ENCODE measurements at regions not wholly inside any gene's neighbourhood (a gene's known extent, or its start where the extent isn't known, plus 50 kb on each side); places are given as distances from the start of the nearest gene placed in this dataset.
"Not testable (repeated sequence)": the region's sequence is repeated elsewhere in the genome, so short reads cannot be mapped to it uniquely, and the experiment has no call there.

DNA sequence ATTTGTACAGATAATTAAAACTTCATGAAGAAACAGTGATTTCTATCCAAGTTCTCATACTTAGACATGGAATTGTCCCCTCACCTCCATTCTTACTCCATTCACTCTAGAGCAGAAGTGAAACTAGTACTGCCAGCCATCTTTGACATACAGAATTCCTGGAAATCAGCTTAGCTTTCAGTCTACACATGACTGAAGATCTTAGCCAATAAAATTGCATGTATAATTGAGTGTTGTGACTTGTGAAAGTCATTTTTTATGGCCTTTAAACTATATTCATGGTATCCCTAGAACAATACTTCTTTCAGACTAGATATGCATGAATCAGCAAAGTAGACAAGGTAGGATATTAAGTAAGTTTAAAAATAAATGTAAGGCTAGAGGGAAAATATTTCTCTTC is 705.2 kb upstream of the ZNF608 start:
- no peak for DNase-seq

GRCh38 chr5:125452991-125453390 is 706.6 kb upstream of the ZNF608 start:
- DNase-seq = no peak

GRCh38 chr5:125455041-125455440 is 708.6 kb upstream of the ZNF608 start:
- DNase-seq = no peak

DNA sequence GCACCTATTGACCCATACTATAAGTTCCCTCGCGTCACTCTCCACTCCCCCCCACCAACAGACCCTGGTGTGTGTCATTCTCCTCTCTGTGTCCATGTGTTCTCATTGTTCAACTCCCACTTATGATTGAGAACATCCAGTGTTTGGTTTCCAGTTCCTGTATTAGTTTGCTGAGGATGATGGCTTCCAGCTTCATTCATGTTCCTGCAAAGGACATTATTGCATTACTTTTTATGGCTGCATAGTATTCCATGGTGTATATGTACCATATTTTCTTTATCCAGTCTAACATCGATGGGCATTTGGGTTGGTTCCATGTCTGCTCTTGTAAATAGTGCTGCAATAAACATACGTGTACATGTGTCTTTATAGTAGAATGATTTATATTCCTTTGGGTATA is 709.6 kb upstream of the ZNF608 start:
- not testable (repeated sequence) for DNase-seq

- no peak for DNase-seq
Measured at GRCh38 chr5:125457617-125458016, 711.2 kb upstream of the ZNF608 start.

DNA sequence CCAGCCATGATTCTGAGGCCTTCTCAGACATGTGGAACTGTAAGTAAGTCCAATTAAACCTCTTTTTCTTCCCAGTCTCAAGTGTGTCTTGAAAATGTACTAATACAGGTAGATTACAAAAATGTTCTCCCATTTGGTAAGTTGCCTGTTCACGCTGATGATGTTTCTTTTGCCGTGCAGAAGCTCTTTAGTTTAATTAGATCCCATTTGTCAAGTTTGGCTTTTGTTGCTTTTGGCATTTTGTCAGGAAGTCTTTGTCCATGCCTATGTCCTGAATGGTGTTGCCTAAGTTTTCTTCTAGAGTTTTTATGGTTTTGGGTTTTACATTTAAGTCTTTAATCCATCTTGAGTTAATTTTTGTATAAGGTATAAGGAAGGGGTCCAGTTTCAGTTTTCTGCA is 712.5 kb upstream of the ZNF608 start:
- DNase-seq = not testable (repeated sequence)

GRCh38 chr5:125461641-125462072 is 715.2 kb upstream of the ZNF608 start:
- no peak for DNase-seq

- DNase-seq = no peak
Measured at GRCh38 chr5:125463466-125464092, 717.1 kb upstream of the ZNF608 start.

DNA sequence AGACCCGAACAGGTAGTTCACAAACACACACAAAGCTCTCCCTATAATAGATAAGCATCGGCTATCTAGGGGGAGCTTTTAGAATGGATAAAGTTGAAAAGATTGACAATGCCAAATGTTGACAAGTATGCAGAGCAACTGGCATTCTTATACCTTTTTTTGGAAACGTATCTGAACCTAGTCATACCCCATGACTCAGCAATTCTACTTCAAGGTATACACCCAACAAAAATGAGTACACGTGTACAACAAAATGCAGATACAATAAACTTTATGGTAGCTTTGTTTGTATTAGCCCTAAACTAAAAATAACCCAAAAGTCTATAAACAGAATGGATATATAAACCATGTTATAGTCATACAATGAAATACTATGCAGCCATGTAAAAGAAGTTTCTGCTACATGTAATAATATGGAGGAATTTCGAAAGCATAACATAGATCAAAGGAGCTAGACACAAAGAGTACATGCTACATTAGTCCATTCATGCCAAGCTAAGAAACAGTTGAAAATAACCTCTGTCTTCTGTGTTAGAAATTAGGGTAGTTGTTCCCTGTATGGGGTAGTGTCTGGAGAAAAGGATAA is 718.5 kb upstream of the ZNF608 start:
- no peak for DNase-seq

DNA sequence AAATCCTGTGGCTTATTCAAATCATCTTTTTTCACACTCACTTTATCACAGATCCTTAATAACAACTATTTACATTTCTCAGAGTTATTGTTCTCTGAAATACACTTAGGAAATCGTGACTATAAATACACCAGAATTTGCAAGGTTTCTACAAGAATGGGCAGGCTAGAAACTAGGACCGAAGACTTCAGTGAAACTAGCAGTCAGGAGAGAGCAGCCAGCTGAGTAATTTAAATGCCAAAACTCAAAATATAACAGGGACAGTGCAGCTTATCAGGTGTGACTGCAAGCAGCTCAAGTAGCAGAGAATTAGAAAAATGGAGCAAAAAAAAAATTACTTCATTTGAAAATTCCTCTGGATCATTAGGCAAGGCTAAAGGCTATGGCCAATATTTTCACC is 719.3 kb upstream of the ZNF608 start:
- DNase-seq = no peak

- DNase-seq = no peak
Measured at GRCh38 chr5:125467222-125467621, 720.8 kb upstream of the ZNF608 start.

DNA sequence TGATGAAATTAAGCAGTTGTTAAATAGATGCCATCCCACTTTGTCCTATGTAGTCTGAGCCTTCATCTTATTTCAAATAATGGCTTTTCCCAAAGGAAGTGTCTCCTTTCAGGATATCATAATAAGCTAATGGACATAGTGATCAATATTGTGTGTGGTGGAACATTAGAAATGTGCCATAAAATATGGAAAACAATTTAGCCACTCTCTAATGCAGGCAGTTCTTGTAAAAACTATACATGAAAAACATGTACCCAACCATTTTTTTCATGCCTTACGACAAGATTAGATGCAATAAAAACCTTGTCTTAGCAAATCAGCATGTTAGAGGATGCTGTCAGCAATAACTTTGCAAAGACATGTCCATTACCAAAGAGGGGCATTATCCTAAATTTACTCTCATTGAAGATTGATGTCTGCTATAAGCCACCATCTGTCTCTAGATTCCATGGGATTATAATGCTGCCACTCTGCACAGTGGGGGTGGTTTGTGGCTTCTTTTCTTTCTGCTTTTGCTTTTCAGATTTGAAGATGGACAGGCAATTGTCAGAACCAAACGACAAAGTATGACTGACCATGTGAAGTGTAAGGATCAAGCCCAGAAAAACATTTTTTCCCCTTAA is 724.0 kb upstream of the ZNF608 start:
- DNase-seq = no peak

DNA sequence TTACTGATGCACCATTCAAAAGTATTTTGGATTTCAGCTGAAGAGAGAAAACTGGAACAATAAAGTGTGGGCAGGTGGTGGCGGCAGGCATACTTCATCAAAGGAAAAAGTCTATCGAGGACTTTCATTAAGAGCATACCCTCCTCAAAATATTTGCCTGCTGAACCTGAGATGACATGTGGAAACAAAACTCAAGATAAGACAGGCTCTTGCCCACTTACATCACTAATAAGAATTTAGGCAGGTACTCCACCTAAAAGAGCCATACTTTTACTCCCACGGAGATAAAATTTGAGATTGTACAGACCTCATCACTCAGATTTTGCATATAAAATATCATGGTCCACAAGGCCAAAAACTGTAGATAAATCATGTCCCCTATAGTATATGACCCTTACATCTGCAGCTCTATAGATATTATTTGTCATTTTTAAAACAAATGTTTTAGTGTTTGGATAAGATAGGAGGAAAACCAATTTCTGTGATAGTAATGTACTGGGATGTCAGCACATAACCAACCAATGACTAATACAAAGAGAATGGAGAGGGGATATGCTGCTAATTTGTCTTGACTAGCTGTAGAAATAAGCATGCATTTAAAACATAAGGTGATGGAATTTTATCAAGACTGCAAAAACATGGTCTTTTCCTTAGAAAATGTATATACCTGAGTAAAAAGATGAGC is 730.6 kb upstream of the ZNF608 start:
- no peak for DNase-seq

GRCh38 chr5:125477586-125477975 is 731.1 kb upstream of the ZNF608 start:
- DNase-seq = no peak

DNA sequence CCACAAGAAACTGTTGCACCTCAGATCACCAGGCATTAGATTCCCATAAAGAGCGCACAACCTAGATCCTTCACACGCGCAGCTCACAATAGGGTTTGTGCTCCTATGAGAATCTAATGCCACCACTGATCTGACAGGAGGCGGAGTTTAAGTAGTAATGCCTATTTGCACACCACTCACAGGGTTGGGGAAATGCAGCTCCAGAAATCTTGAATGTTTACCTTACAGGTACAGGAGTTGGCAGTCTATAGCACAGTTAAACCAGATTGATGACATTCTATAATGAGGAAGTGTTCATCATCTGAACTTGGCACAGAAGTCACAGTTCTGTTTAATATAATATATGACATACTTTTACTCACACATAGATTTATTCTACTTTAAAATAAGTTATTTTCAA is 732.2 kb upstream of the ZNF608 start:
- DNase-seq = no peak

- DNase-seq = no peak
Measured at GRCh38 chr5:125480911-125481310, 734.5 kb upstream of the ZNF608 start.

DNA sequence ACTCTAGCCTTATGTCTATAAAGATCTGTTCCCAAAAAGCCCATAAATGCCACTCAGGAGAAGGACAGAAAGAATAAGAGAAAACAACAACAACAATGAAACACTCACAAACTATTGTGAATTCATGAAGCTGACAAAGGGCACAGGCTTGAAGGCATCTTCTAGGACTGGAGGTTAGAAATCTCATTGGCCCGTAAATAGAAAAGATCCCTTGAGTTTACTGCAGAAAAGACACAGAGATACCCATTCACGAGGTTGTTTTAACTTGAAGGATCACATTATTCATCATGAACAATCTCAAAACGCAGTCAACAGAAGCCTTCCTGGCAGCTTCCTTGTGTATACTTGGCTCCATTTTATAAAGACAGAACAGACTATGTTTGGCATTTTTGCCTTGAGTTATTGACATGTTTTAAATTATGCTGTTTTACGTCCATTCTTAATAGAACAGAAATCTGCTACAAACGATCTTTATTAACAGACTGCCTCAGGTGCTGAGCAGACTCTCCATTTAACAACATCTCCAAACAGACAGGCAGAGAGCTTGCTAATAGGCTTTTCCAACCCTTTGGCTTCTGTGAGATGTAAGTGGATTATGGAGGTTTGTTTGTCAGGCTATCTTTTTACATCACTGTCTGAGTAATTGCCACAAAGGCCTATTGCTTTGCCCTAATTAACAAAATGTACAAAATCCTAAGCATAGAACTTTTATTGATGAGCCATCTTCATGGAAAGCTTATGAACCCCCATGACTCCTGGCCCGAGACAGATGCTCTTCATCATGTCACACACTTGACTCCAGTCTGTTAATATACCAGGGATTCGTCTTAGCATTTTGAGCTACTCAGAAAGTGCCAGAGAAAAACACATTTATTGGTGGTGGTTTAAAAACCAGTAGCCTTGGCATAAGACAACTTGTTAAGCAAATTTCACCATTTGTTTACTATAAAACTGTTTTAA is 735.3 kb upstream of the ZNF608 start:
- DNase-seq = no peak

GRCh38 chr5:125483609-125484008 is 737.2 kb upstream of the ZNF608 start:
- no peak for DNase-seq

- no peak for DNase-seq
Measured at GRCh38 chr5:125484272-125484741, 737.9 kb upstream of the ZNF608 start.

GRCh38 chr5:125484742-125485641 is 738.6 kb upstream of the ZNF608 start:
- DNase-seq = no peak

- DNase-seq = no peak
Measured at GRCh38 chr5:125485771-125486170, 739.3 kb upstream of the ZNF608 start.

GRCh38 chr5:125486634-125487033 is 740.2 kb upstream of the ZNF608 start:
- DNase-seq = no peak

Measured in stimulated activated CD8-positive, alpha-beta memory T cell treated with anti-CD3 and anti-CD28 coated beads, Interleukin-4, amount 100 ng/mL, for 48 hours (primary cell).